GM23248 (cell line): ENCODE measurements at regions not wholly inside any gene's neighbourhood (a gene's known extent, or its start where the extent isn't known, plus 50 kb on each side); places are given as distances from the start of the nearest gene placed in this dataset.

ENCODE experiments used
- EZH2 ChIP-seq: fragments of 200-600 bp; sonication (generic); IDR thresholded peaks from 2 replicates; pipeline ENCODE4 v1.6.1; 2018; ENCODE audit warnings: antibody characterized with exemption, mild to moderate bottlenecking; ENCODE audit not compliant: insufficient read depth, poor library complexity, severe bottlenecking
- EZH2phosphoT487 ChIP-seq: fragments of 200-600 bp; sonication (generic); IDR thresholded peaks from 2 replicates; pipeline ENCODE4 v1.6.1; 2018; ENCODE audit warnings: antibody characterized with exemption, moderate library complexity, mild to moderate bottlenecking, low read depth; ENCODE audit not compliant: insufficient read depth

GRCh38 chr3:72411843-72412242 lies 436.4 kb downstream of the SHQ1 start:
- no peak for TF ChIP-seq EZH2
- TF ChIP-seq EZH2phosphoT487, result no peak
